ENCODE measurements at regions not wholly inside any gene's neighbourhood (a gene's known extent, or its start where the extent isn't known, plus 50 kb on each side); places are given as distances from the start of the nearest gene placed in this dataset.

GRCh38 chr11:43242401-43242800 lies 69.4 kb upstream of the API5 start:
- TF ChIP-seq, protein P1, sequence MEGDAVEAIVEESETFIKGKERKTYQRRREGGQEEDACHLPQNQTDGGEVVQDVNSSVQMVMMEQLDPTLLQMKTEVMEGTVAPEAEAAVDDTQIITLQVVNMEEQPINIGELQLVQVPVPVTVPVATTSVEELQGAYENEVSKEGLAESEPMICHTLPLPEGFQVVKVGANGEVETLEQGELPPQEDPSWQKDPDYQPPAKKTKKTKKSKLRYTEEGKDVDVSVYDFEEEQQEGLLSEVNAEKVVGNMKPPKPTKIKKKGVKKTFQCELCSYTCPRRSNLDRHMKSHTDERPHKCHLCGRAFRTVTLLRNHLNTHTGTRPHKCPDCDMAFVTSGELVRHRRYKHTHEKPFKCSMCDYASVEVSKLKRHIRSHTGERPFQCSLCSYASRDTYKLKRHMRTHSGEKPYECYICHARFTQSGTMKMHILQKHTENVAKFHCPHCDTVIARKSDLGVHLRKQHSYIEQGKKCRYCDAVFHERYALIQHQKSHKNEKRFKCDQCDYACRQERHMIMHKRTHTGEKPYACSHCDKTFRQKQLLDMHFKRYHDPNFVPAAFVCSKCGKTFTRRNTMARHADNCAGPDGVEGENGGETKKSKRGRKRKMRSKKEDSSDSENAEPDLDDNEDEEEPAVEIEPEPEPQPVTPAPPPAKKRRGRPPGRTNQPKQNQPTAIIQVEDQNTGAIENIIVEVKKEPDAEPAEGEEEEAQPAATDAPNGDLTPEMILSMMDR (IDR thresholded peaks at IDR 0.05): no peak
- no peak for TF ChIP-seq POLR2A (IDR thresholded peaks at IDR 0.05; ENCODE audit: low read depth)
- no peak for TF ChIP-seq POLR2AphosphoS5 (IDR thresholded peaks at IDR 0.05)
- no peak for TF ChIP-seq EP300 (IDR thresholded peaks at IDR 0.05)

Measured in esophagus muscularis mucosa (tissue), 4 donors.